ENCODE measurements at regions not wholly inside any gene's neighbourhood (a gene's known extent, or its start where the extent isn't known, plus 50 kb on each side); places are given as distances from the start of the nearest gene placed in this dataset.

GRCh38 chr3:3504686-3505085 is 294.5 kb upstream of the LRRN1 start:
- Histone ChIP-seq H3K9me3 (ENCODE audit: low read depth, low read length, poor library complexity, severe bottlenecking) (peaks cover 7% of the 10 kb centered on the region), H3K36me3 (ENCODE audit: insufficient read depth, low read length, poor library complexity, severe bottlenecking) (no peaks in the 10 kb centered on the region), H3K27me3 (replicated peaks; ENCODE audit: insufficient read depth, low read depth, low read length, poor library complexity) (no peaks in the 10 kb centered on the region), H3K4me1 (ENCODE audit: insufficient read depth, low read length, poor library complexity, severe bottlenecking) (no peaks in the 10 kb centered on the region), H3K4me3 (ENCODE audit: low read depth, low read length, poor library complexity, severe bottlenecking) (no peak overlapping the region), H3K27ac (ENCODE audit: low read depth, low read length, poor library complexity, severe bottlenecking) (no peak overlapping the region)
- POLR2A ChIA-PET (ENCODE audit: low non-redundant PET) = no interaction called here
- DNase-seq (ENCODE audit: low spot score) = no peak
- no TSS peak for BruUV-seq (replicated peaks)
- intact Hi-C loops (cut with micrococcal nuclease; ENCODE audit: unreplicated experiment) = no loop called here
- TF ChIP-seq CTCF (conservative IDR thresholded peaks at IDR 0.05; ENCODE audit: low read depth, low read length) (no peak), EZH2 (IDR thresholded peaks at IDR 0.05; ENCODE audit: borderline replicate concordance, low read depth, low read length, poor library complexity, severe bottlenecking) (no peak)
- CTCF ChIA-PET = no interaction called here

- no peaks in the 10 kb centered on the region for H3K4me1 ChIP-seq (ENCODE audit: insufficient read depth, low read length, poor library complexity, severe bottlenecking)
- TF ChIP-seq EZH2 (IDR thresholded peaks at IDR 0.05; ENCODE audit: borderline replicate concordance, low read depth, low read length, poor library complexity, severe bottlenecking) (no peak), CTCF (conservative IDR thresholded peaks at IDR 0.05; ENCODE audit: low read depth, low read length) (no peak)
- no peaks in the 10 kb centered on the region for H3K36me3 ChIP-seq (ENCODE audit: insufficient read depth, low read length, poor library complexity, severe bottlenecking)
- intact Hi-C loops (cut with micrococcal nuclease; ENCODE audit: unreplicated experiment) = no loop called here
- ChIA-PET POLR2A (ENCODE audit: low non-redundant PET) (no interaction called here), CTCF (no interaction called here)
- no peaks in the 10 kb centered on the region for H3K27me3 ChIP-seq (replicated peaks; ENCODE audit: insufficient read depth, low read depth, low read length, poor library complexity)
- DNase-seq (ENCODE audit: low spot score) = no peak
- H3K4me3 ChIP-seq (ENCODE audit: low read depth, low read length, poor library complexity, severe bottlenecking) = no peak overlapping the region
- BruUV-seq (replicated peaks) = no TSS peak
- peaks cover 9% of the 10 kb centered on the region for H3K9me3 ChIP-seq (ENCODE audit: low read depth, low read length, poor library complexity, severe bottlenecking)
- no peak overlapping the region for H3K27ac ChIP-seq (ENCODE audit: low read depth, low read length, poor library complexity, severe bottlenecking)
Observed at GRCh38 chr3:3503411-3503810, 295.8 kb upstream of the LRRN1 start.

GRCh38 chr3:3499987-3500386 is 299.2 kb upstream of the LRRN1 start:
- no peak overlapping the region for H3K4me3 ChIP-seq (ENCODE audit: low read depth, low read length, poor library complexity, severe bottlenecking)

More at GRCh38 chr3:3499987-3500386, 299.2 kb upstream of the LRRN1 start:
- intact Hi-C loops (cut with micrococcal nuclease; ENCODE audit: unreplicated experiment) = no loop called here
- no peak overlapping the region for H3K27ac ChIP-seq (ENCODE audit: low read depth, low read length, poor library complexity, severe bottlenecking)
- no peak for DNase-seq (ENCODE audit: low spot score)
- H3K27me3 ChIP-seq (replicated peaks; ENCODE audit: insufficient read depth, low read depth, low read length, poor library complexity) = no peaks in the 10 kb centered on the region
- ChIA-PET POLR2A (ENCODE audit: low non-redundant PET) (no interaction called here), CTCF (no interaction called here)
- H3K4me1 ChIP-seq (ENCODE audit: insufficient read depth, low read length, poor library complexity, severe bottlenecking) = no peaks in the 10 kb centered on the region
- TF ChIP-seq EZH2 (IDR thresholded peaks at IDR 0.05; ENCODE audit: borderline replicate concordance, low read depth, low read length, poor library complexity, severe bottlenecking) (no peak), CTCF (conservative IDR thresholded peaks at IDR 0.05; ENCODE audit: low read depth, low read length) (no peak)
- no TSS peak for BruUV-seq (replicated peaks)
- H3K36me3 ChIP-seq (ENCODE audit: insufficient read depth, low read length, poor library complexity, severe bottlenecking) = no peaks in the 10 kb centered on the region
- H3K9me3 ChIP-seq (ENCODE audit: low read depth, low read length, poor library complexity, severe bottlenecking) = peaks cover 9% of the 10 kb centered on the region

All from A673 (cell line).